ENCODE measurements at regions not wholly inside any gene's neighbourhood (a gene's known extent, or its start where the extent isn't known, plus 50 kb on each side); places are given as distances from the start of the nearest gene placed in this dataset.

GRCh38 chr5:24899180-24899579 lies 254.4 kb upstream of the CDH10 start:
- FAIRE-seq (no peak), DNase-seq (ENCODE audit: insufficient read length, low spot score) (no peak)

GRCh38 chr5:24864244-24864643 lies 219.5 kb upstream of the CDH10 start:
- DNase-seq (ENCODE audit: insufficient read length, low spot score), result no peak

GRCh38 chr5:24862117-24862516 lies 217.3 kb upstream of the CDH10 start:
- FAIRE-seq, result no peak
- no peak for DNase-seq (ENCODE audit: insufficient read length, low spot score)

More at GRCh38 chr5:24864244-24864643, 219.5 kb upstream of the CDH10 start:
- no peak for FAIRE-seq

- no peak for FAIRE-seq
- DNase-seq (ENCODE audit: insufficient read length, low spot score), result no peak
Measured at GRCh38 chr5:24855485-24855884, 210.7 kb upstream of the CDH10 start.

DNA sequence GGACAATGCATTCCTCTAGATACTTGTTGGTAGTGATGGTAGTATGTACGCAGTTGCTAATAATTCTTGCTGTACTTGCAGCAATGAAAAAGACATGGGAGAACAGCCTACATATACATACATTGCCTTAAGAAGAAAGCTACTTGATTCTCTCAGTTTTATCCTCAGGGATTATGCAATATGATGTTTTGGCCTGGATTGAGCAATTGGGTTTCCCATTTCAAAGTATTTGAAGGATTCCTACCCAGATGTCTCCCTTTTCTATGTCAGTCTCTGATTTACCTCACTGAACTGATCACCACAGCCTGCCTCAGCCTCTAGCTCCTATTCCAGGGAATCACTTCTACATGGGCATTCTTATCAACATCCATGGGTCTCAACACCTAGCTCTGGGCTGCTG lies 210.1 kb upstream of the CDH10 start:
- FAIRE-seq (no peak), DNase-seq (ENCODE audit: insufficient read length, low spot score) (no peak)

DNA sequence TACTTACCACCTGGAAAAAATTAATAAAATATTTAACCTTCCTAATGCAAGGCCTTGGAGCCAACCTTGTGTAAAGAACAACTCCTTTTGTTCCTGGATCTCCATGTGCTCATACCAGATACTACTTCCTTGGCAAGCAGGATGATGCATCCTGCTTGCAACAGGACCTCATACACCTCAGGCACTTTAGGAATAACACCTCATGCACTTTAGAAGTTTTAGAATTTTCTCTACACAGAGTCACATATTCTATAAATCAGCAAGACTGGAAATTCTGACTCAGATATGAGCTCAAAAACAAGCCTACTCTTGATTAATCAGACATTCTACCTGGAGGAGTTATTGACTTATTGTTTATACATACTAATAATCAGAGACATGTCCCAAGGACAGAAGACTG lies 209.6 kb upstream of the CDH10 start:
- no peak for FAIRE-seq
- DNase-seq (ENCODE audit: insufficient read length, low spot score), result no peak

DNA sequence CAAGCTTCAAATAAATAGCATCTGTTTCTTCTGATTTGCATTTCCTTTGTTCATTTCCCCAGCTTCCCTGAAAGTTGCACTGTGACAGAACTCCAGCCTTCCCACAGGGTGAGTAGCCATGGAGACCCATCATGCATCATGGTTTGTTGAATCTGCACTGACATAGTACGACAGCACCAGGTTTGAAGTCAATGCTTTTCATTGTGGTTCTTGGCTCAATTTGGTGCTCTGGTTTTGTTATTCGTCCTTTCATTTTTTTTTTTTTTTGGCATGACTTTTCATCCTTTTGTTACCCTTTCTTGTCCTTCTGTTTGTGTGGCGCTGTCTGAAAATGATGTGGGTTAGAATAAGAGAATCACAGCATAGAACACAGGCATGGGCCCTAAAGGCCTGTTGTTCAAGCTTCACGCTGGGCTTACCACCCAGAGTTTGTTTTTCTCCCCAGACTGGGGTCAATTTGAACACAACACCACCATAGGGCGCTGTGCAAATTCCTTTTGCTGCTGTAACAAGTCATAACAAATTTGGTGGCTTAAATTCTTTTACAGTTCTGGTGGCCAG lies 206.2 kb upstream of the CDH10 start:
- FAIRE-seq (no peak), DNase-seq (ENCODE audit: insufficient read length, low spot score) (no peak)

GRCh38 chr5:24849210-24849609 lies 204.4 kb upstream of the CDH10 start:
- no peak for FAIRE-seq

DNA sequence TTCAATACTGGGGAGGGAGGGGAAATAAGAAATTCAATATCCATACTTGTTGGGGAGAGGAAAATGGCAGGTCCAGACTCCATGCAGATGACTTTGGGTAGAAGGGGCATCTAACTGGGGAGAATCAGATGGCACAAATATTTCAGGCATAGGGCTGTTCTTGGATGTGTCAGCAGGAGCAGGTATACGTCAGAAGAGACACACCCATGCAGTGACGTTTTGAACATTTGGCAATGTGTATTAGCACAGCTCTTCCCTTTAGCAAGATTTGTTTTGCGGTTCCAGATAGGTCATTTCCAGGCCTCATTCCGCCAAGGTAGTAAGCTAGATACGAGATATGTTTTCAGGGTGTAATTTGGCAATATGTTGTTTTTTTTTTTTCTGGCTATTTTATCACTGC lies 187.2 kb upstream of the CDH10 start:
- DNase-seq (ENCODE audit: insufficient read length, low spot score) (no peak), FAIRE-seq (no peak)

More at GRCh38 chr5:24849210-24849609, 204.4 kb upstream of the CDH10 start:
- no peak for DNase-seq (ENCODE audit: insufficient read length, low spot score)

GRCh38 chr5:24823625-24824024 lies 178.8 kb upstream of the CDH10 start:
- FAIRE-seq (no peak), DNase-seq (ENCODE audit: insufficient read length, low spot score) (no peak)

DNA sequence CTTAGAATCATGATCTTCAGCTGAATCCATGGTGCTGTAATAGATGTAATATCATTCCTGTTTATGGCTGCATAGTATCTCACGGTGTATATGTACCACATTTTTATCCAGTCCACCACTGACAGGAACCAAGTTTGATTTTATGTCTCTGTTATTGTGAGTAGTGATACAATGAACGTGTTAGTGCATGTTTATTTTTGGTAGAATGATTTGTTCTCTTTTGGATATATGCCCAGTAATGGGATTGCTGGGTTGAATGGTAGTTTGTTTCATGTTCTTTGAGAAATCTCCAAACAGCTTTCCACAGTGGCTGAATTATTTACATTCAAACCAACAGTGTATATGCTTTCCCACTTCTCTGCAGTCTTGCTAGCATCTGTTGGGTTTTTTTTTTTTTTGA lies 175.1 kb upstream of the CDH10 start:
- DNase-seq (ENCODE audit: insufficient read length, low spot score) (no peak), FAIRE-seq (no peak)

- FAIRE-seq, result no peak
- no peak for DNase-seq (ENCODE audit: insufficient read length, low spot score)
Measured at GRCh38 chr5:24817966-24818365, 173.2 kb upstream of the CDH10 start.

- FAIRE-seq, result no peak
- no peak for DNase-seq (ENCODE audit: insufficient read length, low spot score)
Measured at GRCh38 chr5:24816206-24816605, 171.4 kb upstream of the CDH10 start.

DNA sequence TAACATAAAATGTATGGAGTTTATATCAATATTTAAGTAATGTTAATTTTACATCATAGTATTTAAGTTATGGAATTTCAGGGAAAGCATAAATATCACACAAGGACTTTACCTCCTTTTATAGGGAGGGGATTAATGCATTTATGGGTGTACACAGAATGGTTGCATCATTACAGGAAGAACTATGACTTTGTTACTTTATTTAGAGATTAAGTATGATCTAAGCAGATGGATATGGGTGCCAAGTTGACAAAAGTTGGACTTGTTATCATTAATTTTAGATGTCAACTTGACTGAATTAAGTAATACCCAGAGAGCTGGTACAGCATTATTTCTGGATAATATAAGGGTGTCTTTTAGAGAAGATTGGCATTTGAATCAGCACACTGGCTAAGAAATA lies 160.5 kb upstream of the CDH10 start:
- FAIRE-seq, result no peak
- DNase-seq (ENCODE audit: insufficient read length, low spot score), result no peak

DNA sequence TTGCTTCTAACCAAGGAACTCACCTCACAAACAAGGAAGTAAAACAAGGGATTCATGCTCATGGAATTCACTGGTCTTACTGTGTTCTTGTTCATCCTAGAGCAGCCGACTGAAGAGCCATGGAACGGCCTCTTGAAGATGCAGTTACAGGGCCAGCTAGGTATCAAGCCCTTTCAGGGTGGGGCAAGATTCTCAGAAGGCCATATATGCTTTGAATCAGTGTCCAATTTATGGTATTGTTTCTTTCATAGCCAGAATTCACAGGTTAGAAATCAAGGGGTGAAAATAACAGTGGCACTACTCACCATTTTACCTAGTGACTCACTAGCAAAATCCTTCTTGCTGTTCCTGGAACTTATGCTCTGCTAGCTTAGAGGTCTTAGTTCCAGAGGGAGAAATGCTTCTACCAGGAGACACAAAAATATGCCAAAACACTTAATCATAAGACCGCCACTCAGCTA lies 159.5 kb upstream of the CDH10 start:
- DNase-seq (ENCODE audit: insufficient read length, low spot score) (no peak), FAIRE-seq (no peak)

- DNase-seq (ENCODE audit: insufficient read length, low spot score) (no peak), FAIRE-seq (no peak)
Measured at GRCh38 chr5:24791326-24791725, 146.5 kb upstream of the CDH10 start.

DNA sequence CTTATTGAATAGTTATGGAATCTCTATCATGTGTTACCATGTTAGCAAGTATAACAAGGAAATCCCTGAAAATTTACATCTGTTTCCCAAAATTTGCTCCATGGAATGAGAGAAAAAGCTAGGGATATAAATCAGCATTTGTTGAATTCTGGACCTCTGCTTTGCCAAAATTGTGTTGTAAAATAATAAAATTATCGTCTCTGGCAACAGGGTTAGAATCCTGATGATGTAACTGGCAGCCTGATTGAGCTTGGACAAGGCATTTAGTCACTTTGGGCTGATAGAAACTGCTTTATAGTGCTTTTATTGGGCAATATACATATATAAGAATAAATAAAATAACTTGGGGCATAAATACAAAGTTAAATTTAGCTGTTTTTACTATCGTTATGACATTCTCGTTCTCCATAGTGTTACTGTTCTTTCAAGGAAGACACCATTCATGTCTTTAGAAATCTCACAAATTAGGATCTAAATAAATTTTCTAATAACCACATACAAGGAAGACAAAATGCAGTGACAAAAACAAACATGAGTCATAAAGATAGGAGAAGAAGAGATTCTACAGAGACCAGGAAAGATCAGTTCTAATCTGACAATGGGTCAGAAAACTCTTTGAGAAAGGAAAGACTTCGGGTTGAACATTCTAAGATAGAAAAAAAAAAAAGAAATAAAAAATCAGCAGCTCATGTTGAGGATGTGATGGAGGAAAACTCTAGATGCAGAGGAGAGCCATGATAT lies 145.0 kb upstream of the CDH10 start:
- no peak for DNase-seq (ENCODE audit: insufficient read length, low spot score)
- FAIRE-seq, result no peak

GRCh38 chr5:24788829-24789514 lies 144.2 kb upstream of the CDH10 start:
- no peak for DNase-seq (ENCODE audit: insufficient read length, low spot score)
- no peak for FAIRE-seq

DNA sequence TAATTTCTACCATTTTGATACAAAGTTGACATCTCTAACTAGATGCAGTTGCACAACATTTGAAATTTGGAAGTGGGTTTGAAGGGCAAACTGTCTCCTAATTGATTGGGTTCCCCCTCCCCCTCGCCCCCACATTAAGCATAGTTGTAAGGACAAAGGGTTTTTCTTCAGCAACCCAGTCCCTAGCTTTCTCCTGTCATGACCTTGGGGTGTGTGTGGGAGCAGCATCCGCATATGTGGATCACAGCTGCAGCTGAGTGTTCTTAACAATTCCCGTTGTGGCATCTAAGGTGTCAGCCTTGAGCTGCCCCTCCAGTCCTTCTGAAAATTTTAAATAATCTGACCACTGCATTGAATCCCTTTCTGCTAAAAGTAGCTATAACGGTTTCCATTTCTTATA lies 141.3 kb upstream of the CDH10 start:
- DNase-seq (ENCODE audit: insufficient read length, low spot score) (no peak), FAIRE-seq (no peak)

- DNase-seq (ENCODE audit: insufficient read length, low spot score), result no peak
Measured at GRCh38 chr5:24783596-24783995, 138.8 kb upstream of the CDH10 start.

DNA sequence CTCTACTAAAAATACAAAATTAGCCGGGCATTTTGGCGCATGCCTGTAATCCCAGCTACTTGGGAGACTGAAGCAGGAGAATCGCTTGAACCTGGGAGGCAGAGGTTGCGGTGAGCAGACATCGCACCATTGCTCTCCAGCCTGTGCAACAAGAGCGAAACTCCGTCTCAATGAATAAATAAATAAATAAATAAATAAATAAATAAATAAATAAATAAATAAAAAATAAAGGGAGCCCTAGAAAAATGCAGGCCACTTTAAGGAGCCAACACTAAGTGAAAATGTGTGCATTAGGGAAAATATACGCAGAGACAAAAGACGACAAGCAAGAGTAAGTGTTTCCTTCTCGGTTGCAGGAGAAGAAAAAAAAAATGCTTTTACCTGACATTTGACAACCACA lies 132.6 kb upstream of the CDH10 start:
- no peak for FAIRE-seq
- DNase-seq (ENCODE audit: insufficient read length, low spot score), result no peak

More at GRCh38 chr5:24783596-24783995, 138.8 kb upstream of the CDH10 start:
- no peak for FAIRE-seq

DNA sequence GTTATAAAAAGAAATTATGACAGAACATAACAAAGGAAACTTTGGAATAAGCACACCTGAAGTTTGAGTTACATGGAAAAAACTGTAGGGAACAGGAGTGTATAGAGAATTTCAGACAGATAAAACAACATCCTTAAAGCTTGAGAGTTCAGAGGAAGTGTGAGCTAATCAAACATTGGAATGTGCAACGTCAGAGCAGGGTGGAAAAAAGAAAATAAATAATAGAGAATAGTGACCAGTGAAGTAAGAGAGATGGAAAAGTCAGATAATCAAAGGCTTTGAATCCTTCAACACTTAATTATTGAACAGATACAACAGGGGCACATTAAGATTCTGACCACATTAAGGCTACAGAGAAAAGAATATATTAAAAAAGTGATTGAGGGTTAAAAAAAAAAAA lies 128.5 kb upstream of the CDH10 start:
- FAIRE-seq (no peak), DNase-seq (ENCODE audit: insufficient read length, low spot score) (no peak)

Data from GM19239 (cell line).